CD4-positive, alpha-beta T cell treated with Interleukin-6 for 4 hours (primary cell): ENCODE measurements at regions not wholly inside any gene's neighbourhood (a gene's known extent, or its start where the extent isn't known, plus 50 kb on each side); places are given as distances from the start of the nearest gene placed in this dataset.

ENCODE experiments used
- DNase-seq: peaks from one replicate; pipeline ENCODE4 v3.0.0-alpha.2; 2020; ENCODE audit warnings: mixed read lengths

DNA sequence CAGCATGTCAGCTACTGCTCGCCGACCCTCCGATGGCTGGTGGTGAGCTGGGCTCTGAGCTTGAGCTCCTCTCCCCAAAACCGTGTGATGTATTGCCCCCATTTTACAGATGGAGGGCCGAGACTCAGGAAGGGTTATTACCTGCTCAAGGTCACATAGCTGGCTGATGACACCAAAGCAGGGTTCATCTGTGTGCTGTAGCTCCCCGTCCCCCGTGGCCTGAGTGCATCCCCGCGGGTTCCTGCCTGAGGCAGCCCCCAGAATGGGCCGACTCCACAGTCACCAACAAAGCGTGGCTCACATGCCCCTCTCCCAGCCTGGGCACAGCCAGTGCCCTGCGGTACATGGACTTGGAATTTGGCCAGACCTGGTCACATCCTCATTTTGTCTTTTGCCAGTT is 198.6 kb downstream of the TFCP2L1 start:
- no peak for DNase-seq

- no peak for DNase-seq
Observed at GRCh38 chr2:121087117-121087516, 197.9 kb downstream of the TFCP2L1 start.

- DNase-seq, result no peak
Observed at GRCh38 chr2:121088251-121089165, 196.5 kb downstream of the TFCP2L1 start.

GRCh38 chr2:121089166-121089510 is 195.9 kb downstream of the TFCP2L1 start:
- no peak for DNase-seq

DNA sequence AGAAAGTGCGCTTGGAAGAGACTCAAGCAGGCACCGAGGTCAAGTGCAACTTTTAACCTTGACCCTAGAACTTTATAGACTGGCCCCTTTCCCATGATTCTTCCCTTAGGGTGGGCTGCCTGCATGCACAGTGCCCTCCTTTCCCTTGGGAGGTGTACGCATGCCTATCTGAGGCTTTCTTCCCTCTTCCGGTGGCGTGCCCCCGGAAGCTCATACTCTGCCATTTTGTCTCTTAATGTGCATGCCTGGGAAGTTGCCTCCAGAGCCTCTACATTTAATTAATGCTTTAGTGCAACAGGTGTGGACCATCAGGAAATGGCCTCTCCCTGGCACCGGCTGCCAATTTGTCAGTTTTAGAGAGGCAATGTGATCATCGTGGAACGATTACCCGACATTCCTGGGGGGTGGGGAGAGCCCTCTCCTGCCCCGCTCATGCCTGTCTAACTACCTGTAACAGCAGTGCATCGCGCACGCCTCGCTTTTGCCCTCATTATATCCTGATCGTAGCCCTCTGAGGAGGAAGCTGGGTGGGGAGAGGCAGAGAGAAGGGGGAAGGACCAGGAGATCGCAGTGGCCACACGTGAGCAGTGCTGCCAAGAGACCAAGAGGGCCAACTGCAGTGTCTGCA is 194.8 kb downstream of the TFCP2L1 start:
- no peak for DNase-seq

DNA sequence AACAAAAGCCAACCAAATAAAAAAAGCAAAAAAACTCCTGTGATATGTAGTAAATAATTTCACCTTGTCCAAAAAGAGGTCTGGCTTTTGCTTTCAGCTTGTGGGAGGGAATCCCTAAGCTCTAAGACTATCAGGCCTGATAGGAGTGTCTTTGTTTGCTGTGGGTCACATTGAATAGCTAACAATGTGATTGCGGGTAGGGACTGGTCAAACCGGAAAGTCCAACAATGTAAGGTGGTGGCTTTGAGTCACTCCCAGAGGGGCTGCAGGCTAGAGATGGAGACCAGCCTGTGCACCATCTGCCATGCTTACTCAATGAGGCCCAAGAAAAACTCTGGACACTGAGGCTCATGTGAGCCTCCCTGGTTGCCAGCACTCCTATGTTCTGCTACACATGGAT is 192.9 kb downstream of the TFCP2L1 start:
- DNase-seq, result no peak

DNA sequence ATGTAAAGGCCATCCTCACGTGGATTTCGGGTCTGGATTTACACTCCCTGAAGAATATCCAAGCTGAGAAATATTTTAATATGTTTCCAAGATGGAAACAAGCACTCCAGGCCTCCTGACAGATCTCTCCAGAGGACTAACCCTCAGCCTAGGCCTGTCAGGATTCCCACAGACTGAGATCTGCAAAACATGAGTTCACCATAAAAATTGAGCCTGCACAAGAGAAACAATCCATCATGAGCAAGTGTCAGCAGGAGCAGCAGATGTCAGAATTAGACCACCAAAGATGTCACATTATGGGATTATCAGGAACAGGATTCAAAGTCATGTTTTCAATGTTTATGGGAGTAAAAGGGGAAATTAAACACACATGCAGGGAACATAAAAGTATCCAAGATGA is 191.3 kb downstream of the TFCP2L1 start:
- no peak for DNase-seq

GRCh38 chr2:121094101-121094500 is 190.9 kb downstream of the TFCP2L1 start:
- no peak for DNase-seq

GRCh38 chr2:121094845-121095244 is 190.2 kb downstream of the TFCP2L1 start:
- no peak for DNase-seq

GRCh38 chr2:121095257-121096080 is 189.5 kb downstream of the TFCP2L1 start:
- no peak for DNase-seq

DNA sequence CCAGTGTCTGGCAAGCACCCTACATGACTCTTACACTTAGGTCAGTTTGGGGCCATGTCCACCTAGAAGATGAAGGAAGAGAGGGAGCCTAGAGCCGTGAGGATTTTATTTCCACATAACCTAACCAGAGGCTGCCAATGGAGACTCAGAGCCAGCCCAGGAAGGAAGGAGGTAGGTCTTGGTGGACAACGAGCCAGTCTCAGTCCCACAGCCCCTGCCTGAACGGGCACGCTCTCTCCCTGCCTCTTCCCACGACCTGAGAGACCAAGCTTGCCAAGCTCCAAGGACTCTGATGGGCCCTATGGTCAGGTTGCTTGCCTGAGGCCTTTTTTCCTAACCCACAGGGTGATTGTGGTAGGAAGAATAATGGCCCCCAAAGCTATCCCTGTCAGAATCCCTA is 188.4 kb downstream of the TFCP2L1 start:
- no peak for DNase-seq

GRCh38 chr2:121098556-121098955 is 186.4 kb downstream of the TFCP2L1 start:
- DNase-seq, result no peak

- DNase-seq, result no peak
Observed at GRCh38 chr2:121099329-121100290, 185.4 kb downstream of the TFCP2L1 start.

GRCh38 chr2:121101093-121101715 is 183.8 kb downstream of the TFCP2L1 start:
- no peak for DNase-seq

GRCh38 chr2:121102941-121103340 is 182.1 kb downstream of the TFCP2L1 start:
- no peak for DNase-seq

- no peak for DNase-seq
Observed at GRCh38 chr2:121103960-121104359, 181.0 kb downstream of the TFCP2L1 start.

DNA sequence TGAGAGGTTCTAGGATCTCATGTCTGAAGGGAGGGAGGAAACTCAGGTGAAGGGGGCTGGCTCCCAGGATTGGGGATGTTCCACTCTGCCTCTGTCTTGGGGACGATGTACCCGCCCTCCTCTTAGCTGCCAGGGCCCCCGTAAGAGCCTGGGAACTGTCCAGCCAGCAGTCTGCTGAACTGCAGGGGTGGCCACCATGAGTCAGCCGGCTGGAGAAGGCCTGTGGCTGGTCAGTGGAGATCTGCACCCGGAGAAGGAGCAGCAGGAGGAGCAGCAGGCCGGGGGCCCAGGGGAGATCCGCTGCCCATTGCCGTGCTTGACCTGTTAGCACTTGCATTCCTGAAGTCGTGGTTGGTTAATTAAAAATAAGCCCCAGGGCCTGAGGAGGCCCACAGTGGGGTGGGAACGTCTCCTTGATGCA is 180.3 kb downstream of the TFCP2L1 start:
- no peak for DNase-seq

- DNase-seq, result no peak
Observed at GRCh38 chr2:121110924-121111323, 174.1 kb downstream of the TFCP2L1 start.

GRCh38 chr2:121118951-121119350 is 166.1 kb downstream of the TFCP2L1 start:
- DNase-seq, result no peak

DNA sequence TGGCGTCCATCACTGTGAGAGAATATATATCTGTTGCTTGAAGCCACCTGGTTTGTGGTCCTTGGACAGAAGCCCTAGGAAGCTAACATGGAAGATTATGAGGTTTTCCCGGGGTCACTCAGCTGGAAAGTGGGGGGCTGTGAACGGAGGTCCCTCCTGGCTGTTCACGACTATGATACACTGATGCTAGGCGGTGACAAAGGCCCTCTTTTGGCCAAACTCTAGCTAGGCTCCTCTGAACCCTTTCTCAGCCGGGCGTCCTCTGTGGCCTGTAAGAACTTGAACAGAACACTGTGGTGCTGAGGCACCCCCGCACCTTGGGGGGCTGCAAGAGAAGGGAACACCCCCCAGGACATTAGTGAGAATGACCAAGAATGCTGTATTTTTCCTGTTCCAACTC is 164.6 kb downstream of the TFCP2L1 start:
- DNase-seq, result no peak

DNA sequence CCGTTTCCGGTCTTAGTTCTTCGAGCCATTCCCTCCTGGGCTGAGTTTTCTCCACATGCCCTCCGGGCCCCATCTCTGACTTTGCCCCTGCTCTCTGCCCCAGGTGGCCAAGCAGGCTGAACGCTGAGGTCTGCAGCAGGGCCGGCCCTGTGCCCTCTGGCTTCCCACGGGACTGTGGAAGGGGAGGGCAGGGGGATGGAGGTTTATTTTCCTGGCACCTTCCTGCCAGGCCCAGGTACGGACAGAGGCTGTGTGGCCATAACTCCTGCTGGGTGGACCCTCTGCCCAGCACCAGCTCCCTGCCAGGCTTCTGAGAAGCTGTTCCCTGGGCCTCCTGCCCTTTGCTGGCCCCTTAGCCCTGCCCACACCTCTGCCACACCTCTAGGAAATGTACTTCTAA is 164.0 kb downstream of the TFCP2L1 start:
- no peak for DNase-seq

DNA sequence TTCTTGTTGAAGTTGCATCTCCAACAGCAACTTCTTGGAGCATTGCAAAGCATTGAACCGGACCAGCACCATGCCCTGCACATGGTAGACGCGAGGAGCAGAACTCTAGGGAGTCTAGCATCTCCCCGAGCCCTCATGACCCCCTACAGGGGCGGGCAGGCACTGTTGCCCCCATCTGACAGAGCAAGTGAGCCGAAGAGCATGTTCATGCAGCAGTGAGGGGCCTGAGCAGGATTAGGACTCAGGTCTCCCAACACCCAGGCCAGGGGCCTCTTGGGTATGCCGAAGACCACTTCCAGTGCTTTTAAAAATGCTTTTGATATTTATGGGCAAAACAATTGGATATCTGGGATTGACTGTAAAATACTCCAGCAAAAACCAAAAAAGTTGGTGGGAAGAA is 163.3 kb downstream of the TFCP2L1 start:
- no peak for DNase-seq
